ENCODE measurements at regions not wholly inside any gene's neighbourhood (a gene's known extent, or its start where the extent isn't known, plus 50 kb on each side); places are given as distances from the start of the nearest gene placed in this dataset.

- TF ChIP-seq CTCF (IDR thresholded peaks at IDR 0.05; ENCODE audit: low read depth, low read length, missing input control) (no peak), RAD21 (IDR thresholded peaks at IDR 0.05) (no peak)
Observed at GRCh38 chr6:81820422-81820821, 67.9 kb upstream of the TENT5A start.

Data from liver (tissue), 3 donors.